AG08395 (cell line): ENCODE measurements at regions not wholly inside any gene's neighbourhood (a gene's known extent, or its start where the extent isn't known, plus 50 kb on each side); places are given as distances from the start of the nearest gene placed in this dataset.
"Not testable (repeated sequence)": the region's sequence is repeated elsewhere in the genome, so short reads cannot be mapped to it uniquely, and the experiment has no call there.

Source experiments
- DNase-seq: peaks from one replicate; pipeline ENCODE4 v3.0.0; 2012; ENCODE audit warnings: mixed read lengths, low spot score

- DNase-seq = no peak
Observed at GRCh38 chr4:38416450-38417014, 247.5 kb upstream of the KLF3 start.

- not testable (repeated sequence) for DNase-seq
Observed at GRCh38 chr4:38420254-38420653, 243.7 kb upstream of the KLF3 start.

- no peak for DNase-seq
Observed at GRCh38 chr4:38422850-38423249, 241.1 kb upstream of the KLF3 start.

GRCh38 chr4:38424151-38424871, 239.7 kb upstream of the KLF3 start:
- DNase-seq = no peak

GRCh38 chr4:38426532-38426931, 237.5 kb upstream of the KLF3 start:
- DNase-seq = no peak

- no peak for DNase-seq
Observed at GRCh38 chr4:38430841-38431240, 233.2 kb upstream of the KLF3 start.

GRCh38 chr4:38442073-38442788, 221.8 kb upstream of the KLF3 start:
- no peak for DNase-seq

GRCh38 chr4:38449506-38450174, 214.4 kb upstream of the KLF3 start:
- peak; percentile 45 for DNase-seq

- no peak for DNase-seq
Observed at GRCh38 chr4:38452009-38452408, 212.0 kb upstream of the KLF3 start.

GRCh38 chr4:38452542-38452941, 211.5 kb upstream of the KLF3 start:
- no peak for DNase-seq

- no peak for DNase-seq
Observed at GRCh38 chr4:38453253-38453881, 210.6 kb upstream of the KLF3 start.

- no peak for DNase-seq
Observed at GRCh38 chr4:38454284-38454683, 209.7 kb upstream of the KLF3 start.

- no peak for DNase-seq
Observed at GRCh38 chr4:38455092-38455862, 208.7 kb upstream of the KLF3 start.

GRCh38 chr4:38456096-38456495, 207.9 kb upstream of the KLF3 start:
- no peak for DNase-seq

GRCh38 chr4:38461342-38461741, 202.7 kb upstream of the KLF3 start:
- no peak for DNase-seq

- no peak for DNase-seq
Observed at GRCh38 chr4:38462367-38463055, 201.5 kb upstream of the KLF3 start.

GRCh38 chr4:38463268-38463958, 200.6 kb upstream of the KLF3 start:
- no peak for DNase-seq

- no peak for DNase-seq
Observed at GRCh38 chr4:38464328-38464727, 199.7 kb upstream of the KLF3 start.

GRCh38 chr4:38466401-38466800, 197.6 kb upstream of the KLF3 start:
- DNase-seq = no peak

GRCh38 chr4:38467296-38467695, 196.7 kb upstream of the KLF3 start:
- DNase-seq = no peak
